Thyroid gland (tissue), 4 donors: ENCODE measurements at regions not wholly inside any gene's neighbourhood (a gene's known extent, or its start where the extent isn't known, plus 50 kb on each side); places are given as distances from the start of the nearest gene placed in this dataset.

ENCODE experiments used
- CTCF ChIP-seq, 6 experiments: fragments of 200-600 bp in 3 of 6; fragments of 450-650 bp in 3 of 6; sonication (generic) in 3 of 6; IDR thresholded peaks; one replicate each; pipeline ENCODE4 v1.5.1; 2016 to 2019; ENCODE audit warnings: antibody characterized with exemption in 6 of 6, mild to moderate bottlenecking in 2 of 6, inconsistent platforms in 1 of 6, moderate library complexity in 1 of 6
- POLR2A ChIP-seq, 2 donors: fragments of 450-650 bp; IDR thresholded peaks; one replicate each; pipeline ENCODE4 v1.6.1; 2017; ENCODE audit warnings: antibody characterized with exemption in 2 of 2, mild to moderate bottlenecking in 2 of 2, moderate library complexity in 1 of 2

DNA sequence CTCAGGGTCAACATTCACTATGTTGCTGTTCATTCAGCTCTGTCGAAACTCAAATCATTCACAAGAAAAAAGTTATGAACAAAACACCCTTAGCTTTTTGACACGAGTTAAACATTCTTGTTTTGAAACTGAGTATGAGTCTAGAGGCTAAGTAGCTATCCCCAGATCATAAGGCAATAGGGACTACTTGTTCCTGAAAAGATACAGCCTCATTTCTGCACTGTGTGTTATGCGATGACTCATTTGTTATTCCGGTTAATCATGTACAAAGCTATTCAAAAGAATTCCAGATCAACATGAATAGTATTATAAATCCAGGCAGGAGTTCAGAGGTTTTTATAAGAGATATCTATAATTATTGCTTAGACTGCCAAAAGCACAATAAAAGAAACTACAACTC, 908.0 kb downstream of the QKI start:
- TF ChIP-seq POLR2A (IDR thresholded peaks at IDR 0.05) = no peak
- no peak for TF ChIP-seq CTCF (IDR thresholded peaks at IDR 0.05)
